ENCODE measurements at regions not wholly inside any gene's neighbourhood (a gene's known extent, or its start where the extent isn't known, plus 50 kb on each side); places are given as distances from the start of the nearest gene placed in this dataset.

DNA sequence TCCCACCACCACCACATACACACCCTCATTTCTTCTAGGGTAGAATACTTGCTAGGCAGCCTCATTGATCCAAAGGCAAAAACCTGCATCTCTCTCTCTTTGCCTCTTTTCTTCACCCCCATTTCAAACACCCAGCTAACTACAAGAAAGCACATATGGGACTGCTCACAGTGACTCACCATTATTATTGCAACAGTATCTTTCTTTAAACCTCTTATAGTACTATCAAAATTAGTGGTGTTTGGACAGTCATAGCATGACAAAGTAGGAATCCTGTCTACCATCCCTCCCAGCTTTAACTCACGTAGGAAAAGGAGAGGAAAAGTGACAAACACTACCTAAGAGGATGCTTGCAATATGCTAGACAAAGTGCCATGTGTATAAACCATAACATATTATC is 422.5 kb upstream of the CRIM1 start:
- no peak overlapping the region for H2AFZ ChIP-seq (ENCODE audit: low read depth, low read length)
- H3K9me3 ChIP-seq (ENCODE audit: insufficient read depth, low read length) = no peaks in the 10 kb centered on the region
- H3K4me1 ChIP-seq (ENCODE audit: low read length) = no peaks in the 10 kb centered on the region
- no peaks in the 10 kb centered on the region for H3K27me3 ChIP-seq (ENCODE audit: low read depth, low read length)
- no peak overlapping the region for H3K27ac ChIP-seq (ENCODE audit: low read length)
- H3K36me3 ChIP-seq (replicated peaks; ENCODE audit: low read depth, low read length) = no peaks in the 10 kb centered on the region
- H3K4me2 ChIP-seq (ENCODE audit: low read length) = no peak overlapping the region
- no peak overlapping the region for H3K9ac ChIP-seq (ENCODE audit: low read length)
- TF ChIP-seq EZH2phosphoT487 (IDR thresholded peaks at IDR 0.05; ENCODE audit: low read depth) = no peak
- TF ChIP-seq, protein P1, sequence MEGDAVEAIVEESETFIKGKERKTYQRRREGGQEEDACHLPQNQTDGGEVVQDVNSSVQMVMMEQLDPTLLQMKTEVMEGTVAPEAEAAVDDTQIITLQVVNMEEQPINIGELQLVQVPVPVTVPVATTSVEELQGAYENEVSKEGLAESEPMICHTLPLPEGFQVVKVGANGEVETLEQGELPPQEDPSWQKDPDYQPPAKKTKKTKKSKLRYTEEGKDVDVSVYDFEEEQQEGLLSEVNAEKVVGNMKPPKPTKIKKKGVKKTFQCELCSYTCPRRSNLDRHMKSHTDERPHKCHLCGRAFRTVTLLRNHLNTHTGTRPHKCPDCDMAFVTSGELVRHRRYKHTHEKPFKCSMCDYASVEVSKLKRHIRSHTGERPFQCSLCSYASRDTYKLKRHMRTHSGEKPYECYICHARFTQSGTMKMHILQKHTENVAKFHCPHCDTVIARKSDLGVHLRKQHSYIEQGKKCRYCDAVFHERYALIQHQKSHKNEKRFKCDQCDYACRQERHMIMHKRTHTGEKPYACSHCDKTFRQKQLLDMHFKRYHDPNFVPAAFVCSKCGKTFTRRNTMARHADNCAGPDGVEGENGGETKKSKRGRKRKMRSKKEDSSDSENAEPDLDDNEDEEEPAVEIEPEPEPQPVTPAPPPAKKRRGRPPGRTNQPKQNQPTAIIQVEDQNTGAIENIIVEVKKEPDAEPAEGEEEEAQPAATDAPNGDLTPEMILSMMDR (IDR thresholded peaks at IDR 0.05; ENCODE audit: low read depth, low read length) = no peak
- H4K20me1 ChIP-seq (ENCODE audit: insufficient read depth, low read length) = no peaks in the 10 kb centered on the region
- no peaks in the 10 kb centered on the region for H3K79me2 ChIP-seq (ENCODE audit: low read length)
- no peak overlapping the region for H3K4me3 ChIP-seq (ENCODE audit: low read length)

DNA sequence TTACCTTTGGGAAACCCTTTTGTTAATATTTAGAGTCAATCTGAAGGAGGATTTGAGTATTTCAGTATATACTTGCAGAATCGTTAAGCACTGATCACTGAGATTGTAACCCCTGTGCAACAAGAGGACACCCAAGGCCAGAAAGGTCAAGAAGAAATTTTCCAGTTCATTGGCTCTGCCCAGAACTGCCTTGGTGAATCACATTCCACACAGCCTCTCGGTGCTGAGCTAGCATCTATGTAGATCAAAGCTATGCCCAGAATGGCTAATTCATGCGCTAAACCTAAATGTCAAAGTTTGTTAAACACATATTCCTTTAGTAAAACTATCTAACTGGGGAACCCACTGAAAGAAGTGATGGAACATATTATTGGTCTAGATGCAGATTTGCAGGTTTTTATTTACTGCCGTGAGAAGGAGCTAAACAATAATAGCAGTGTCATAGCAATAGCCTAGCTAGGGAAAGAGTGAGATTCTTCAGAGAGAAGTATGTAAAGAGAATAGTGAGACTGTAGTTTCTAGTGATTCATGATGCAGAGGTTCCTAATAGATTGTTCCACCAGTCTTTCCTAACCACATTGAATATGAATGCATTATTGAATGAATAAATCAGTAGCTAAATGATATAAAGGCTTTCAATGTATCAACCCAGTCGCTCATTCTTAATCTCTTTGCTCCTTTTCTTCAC is 423.2 kb upstream of the CRIM1 start:
- no peak overlapping the region for H2AFZ ChIP-seq (ENCODE audit: low read depth, low read length)
- TF ChIP-seq, protein P1 (IDR thresholded peaks at IDR 0.05; ENCODE audit: low read depth, low read length) = no peak
- TF ChIP-seq EZH2phosphoT487 (IDR thresholded peaks at IDR 0.05; ENCODE audit: low read depth) = no peak
- H3K27ac ChIP-seq (ENCODE audit: low read length) = no peak overlapping the region
- no peaks in the 10 kb centered on the region for H3K79me2 ChIP-seq (ENCODE audit: low read length)
- H3K4me2 ChIP-seq (ENCODE audit: low read length) = no peak overlapping the region
- H3K36me3 ChIP-seq (replicated peaks; ENCODE audit: low read depth, low read length) = no peaks in the 10 kb centered on the region
- H3K27me3 ChIP-seq (ENCODE audit: low read depth, low read length) = no peaks in the 10 kb centered on the region
- no peak overlapping the region for H3K4me3 ChIP-seq (ENCODE audit: low read length)
- H3K4me1 ChIP-seq (ENCODE audit: low read length) = no peaks in the 10 kb centered on the region
- H3K9ac ChIP-seq (ENCODE audit: low read length) = no peak overlapping the region
- H3K9me3 ChIP-seq (ENCODE audit: insufficient read depth, low read length) = no peaks in the 10 kb centered on the region
- no peaks in the 10 kb centered on the region for H4K20me1 ChIP-seq (ENCODE audit: insufficient read depth, low read length)

DNA sequence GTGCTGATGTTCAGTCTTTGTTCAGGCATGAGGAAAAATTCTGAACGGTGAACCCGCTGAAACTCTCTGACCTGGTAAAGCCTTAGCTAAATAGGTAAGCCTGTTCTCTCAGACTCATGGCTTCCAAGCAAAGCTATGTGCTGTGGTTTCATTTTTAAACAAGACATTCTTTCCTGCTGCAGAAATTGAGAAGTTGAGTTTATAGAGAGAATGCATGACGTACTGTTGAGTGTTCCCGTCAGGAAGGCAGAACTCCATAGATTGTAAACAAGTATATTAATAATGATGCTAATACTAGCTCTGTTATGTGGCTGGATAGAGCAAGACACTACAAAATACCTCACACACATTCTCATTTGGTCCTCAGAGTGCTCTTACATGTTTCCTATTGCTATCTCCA is 424.0 kb upstream of the CRIM1 start:
- Histone ChIP-seq H3K27ac (ENCODE audit: low read length) (no peak overlapping the region), H3K4me3 (ENCODE audit: low read length) (no peak overlapping the region), H4K20me1 (ENCODE audit: insufficient read depth, low read length) (no peaks in the 10 kb centered on the region), H2AFZ (ENCODE audit: low read depth, low read length) (no peak overlapping the region), H3K79me2 (ENCODE audit: low read length) (no peaks in the 10 kb centered on the region), H3K9me3 (ENCODE audit: insufficient read depth, low read length) (no peaks in the 10 kb centered on the region), H3K27me3 (ENCODE audit: low read depth, low read length) (no peaks in the 10 kb centered on the region), H3K9ac (ENCODE audit: low read length) (no peak overlapping the region), H3K4me2 (ENCODE audit: low read length) (no peak overlapping the region), H3K36me3 (replicated peaks; ENCODE audit: low read depth, low read length) (no peaks in the 10 kb centered on the region), H3K4me1 (ENCODE audit: low read length) (no peaks in the 10 kb centered on the region)
- TF ChIP-seq EZH2phosphoT487 (IDR thresholded peaks at IDR 0.05; ENCODE audit: low read depth) = no peak
- TF ChIP-seq, protein P1 (IDR thresholded peaks at IDR 0.05; ENCODE audit: low read depth, low read length) = no peak

DNA sequence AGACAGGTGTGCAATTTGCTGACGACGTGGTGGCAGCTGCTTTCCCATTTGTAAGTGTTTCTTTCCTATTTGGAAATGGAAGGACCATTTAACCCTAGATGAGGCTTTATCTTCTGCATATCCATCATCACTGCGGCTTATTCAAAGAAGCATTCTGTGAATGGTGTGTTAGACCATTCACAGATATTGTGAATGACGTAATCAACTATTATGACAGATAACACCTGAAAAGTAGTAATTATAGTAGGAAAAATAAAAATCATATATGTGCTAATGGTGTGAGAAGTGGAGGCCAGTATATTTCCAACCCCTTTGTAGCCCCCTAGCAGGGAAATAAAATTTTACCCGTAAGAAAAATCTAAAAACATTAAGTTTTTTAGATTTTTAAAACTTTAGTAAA is 424.5 kb upstream of the CRIM1 start:
- H3K9me3 ChIP-seq (ENCODE audit: insufficient read depth, low read length) = no peaks in the 10 kb centered on the region
- H2AFZ ChIP-seq (ENCODE audit: low read depth, low read length) = no peak overlapping the region
- H3K9ac ChIP-seq (ENCODE audit: low read length) = no peak overlapping the region
- no peaks in the 10 kb centered on the region for H3K36me3 ChIP-seq (replicated peaks; ENCODE audit: low read depth, low read length)
- no peak overlapping the region for H3K4me3 ChIP-seq (ENCODE audit: low read length)
- no peaks in the 10 kb centered on the region for H3K27me3 ChIP-seq (ENCODE audit: low read depth, low read length)
- no peaks in the 10 kb centered on the region for H4K20me1 ChIP-seq (ENCODE audit: insufficient read depth, low read length)
- no peaks in the 10 kb centered on the region for H3K79me2 ChIP-seq (ENCODE audit: low read length)
- no peak overlapping the region for H3K27ac ChIP-seq (ENCODE audit: low read length)
- H3K4me2 ChIP-seq (ENCODE audit: low read length) = no peak overlapping the region
- H3K4me1 ChIP-seq (ENCODE audit: low read length) = no peaks in the 10 kb centered on the region
- TF ChIP-seq, protein P1 (IDR thresholded peaks at IDR 0.05; ENCODE audit: low read depth, low read length) = no peak
- TF ChIP-seq EZH2phosphoT487 (IDR thresholded peaks at IDR 0.05; ENCODE audit: low read depth) = no peak

Data from OCI-LY3 (cell line).